G401 (cell line): ENCODE measurements at regions not wholly inside any gene's neighbourhood (a gene's known extent, or its start where the extent isn't known, plus 50 kb on each side); places are given as distances from the start of the nearest gene placed in this dataset.
"Not testable (repeated sequence)": the region's sequence is repeated elsewhere in the genome, so short reads cannot be mapped to it uniquely, and the experiment has no call there.

ENCODE experiments used
- DNase-seq: peaks from one replicate; pipeline ENCODE4 v3.0.0-alpha.2; 2015; ENCODE audit warnings: low spot score
- in situ Hi-C: cut with HindIII; loops from 2 replicates; pipeline ENCODE4 v1.10.0; 2016; ENCODE audit warnings: low sequenced_read_pairs, mixed read lengths

DNA sequence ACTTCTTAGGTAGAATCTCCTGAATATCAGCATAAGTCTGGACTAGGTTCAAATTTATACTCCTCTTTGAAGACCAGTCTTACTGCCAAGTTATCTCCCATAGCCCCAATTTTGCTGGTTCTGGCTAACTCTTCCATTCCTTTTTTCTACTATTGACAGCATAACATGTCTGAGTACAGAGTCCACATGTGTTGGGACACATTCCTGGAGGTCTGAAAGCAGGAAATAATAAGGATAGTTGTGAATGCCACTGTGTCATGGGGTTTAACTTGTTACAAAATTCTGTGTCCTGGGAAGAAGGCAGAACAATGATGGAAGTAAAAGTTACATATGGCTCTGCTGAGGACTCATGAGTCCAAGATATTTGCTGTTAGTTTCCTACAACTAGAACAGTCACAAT lies 57.4 kb upstream of the ZBTB20 start:
- in situ Hi-C loops = no loop called here
- no peak for DNase-seq

DNA sequence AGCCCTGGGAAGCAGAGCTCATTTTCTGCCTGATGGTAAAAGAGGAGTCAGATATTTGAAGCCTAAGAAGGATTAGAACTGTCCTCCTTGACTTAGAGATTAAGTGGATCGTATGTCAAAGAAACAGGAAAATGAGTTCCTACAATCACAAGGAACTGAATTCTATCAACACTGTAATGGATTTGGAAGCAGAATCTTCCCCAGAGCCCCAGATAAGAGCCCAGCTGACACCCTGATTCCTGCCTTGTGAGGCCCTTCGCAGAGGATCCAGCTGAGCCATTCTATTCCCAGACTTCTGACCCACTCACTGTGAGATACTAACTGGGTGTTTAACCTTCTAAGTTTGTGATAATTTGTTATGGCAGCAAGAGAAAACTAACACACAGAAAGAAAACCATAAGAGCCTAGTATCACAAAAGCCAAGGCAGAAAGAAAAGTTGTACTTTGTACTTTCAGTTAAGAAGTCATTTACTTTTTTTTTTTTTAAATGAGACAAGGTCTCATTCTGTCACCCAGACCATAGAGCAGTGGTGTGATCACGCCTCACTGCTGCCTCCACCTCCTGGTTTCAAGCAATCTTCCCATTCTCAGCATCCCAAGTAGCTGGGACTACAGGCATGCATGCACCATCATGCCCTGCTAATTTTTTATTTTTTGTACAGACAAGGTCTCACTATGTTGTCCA lies 61.1 kb upstream of the ZBTB20 start:
- DNase-seq = no peak
- in situ Hi-C loops = no loop called here

DNA sequence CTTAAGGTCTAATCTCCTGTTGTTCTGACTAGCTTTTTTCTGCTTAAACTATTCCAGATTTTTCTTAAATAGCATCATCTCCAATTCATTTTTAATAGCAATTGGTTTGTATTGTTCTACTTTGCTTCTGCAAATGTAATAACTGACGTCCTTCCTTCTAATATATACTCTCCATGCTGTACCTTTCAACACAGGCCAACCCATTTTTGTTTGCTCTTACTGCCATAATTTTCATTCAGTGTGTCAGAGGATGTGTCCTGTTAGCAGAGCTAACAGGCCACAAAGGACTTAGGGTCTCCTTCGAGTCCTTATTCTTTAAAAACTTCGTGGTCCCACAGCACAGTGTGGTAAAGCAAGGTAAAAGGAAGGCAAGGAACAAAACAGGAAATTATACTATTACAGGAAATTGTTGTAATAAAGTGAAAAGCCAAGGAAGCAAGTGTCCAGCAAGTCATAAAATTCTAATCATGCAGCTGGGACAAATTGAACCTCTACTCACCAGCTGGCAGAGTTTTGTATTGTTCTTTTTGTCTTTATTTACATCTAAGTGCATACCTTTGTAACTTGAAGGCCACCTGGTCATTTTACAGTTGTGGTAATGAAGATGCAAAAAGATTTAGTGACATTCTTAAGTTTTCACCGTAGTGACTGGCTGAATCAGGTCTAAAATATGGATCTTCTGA lies 64.9 kb upstream of the ZBTB20 start:
- no peak for DNase-seq
- in situ Hi-C loops = no loop called here

DNA sequence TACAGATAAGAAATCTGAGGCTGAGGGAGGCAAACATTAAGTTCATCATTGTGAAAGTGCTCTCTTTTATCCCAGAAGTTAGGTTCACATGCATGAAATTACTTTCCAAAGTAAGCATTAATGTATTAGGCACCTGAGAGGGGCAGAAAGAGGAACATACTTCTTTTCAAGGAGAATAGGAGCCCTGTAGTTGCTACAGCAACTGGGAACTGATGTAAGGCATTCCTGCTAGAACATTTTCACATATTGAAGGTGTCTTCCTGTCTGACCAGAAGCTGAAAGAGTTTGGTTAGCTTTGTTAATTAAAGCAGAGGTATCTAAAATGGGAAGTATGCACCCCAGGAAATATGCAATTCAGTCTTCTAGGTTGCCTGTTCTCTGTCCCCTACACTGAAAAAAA lies 65.5 kb upstream of the ZBTB20 start:
- no peak for DNase-seq
- in situ Hi-C loops = no loop called here

DNA sequence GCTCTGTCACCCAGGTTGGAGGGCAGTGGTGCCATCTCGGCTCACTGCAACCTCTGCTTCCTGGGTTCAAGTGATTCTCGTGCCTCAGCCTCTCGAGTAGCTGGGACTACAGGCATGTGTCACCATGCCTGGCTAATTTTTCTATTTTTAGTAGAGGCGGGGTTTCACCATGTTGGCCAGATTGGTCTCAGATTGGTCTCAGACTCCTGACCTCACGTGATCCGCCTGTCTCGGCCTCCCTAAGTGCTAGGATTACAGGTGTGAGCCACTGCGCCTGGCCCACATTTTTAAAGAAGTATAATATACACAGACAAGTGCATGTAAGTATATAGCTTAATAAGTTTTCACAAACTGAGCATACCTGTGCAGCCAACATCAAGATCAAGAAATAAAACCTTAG lies 66.0 kb upstream of the ZBTB20 start:
- in situ Hi-C loops, DNase-seq: not testable (repeated sequence)

DNA sequence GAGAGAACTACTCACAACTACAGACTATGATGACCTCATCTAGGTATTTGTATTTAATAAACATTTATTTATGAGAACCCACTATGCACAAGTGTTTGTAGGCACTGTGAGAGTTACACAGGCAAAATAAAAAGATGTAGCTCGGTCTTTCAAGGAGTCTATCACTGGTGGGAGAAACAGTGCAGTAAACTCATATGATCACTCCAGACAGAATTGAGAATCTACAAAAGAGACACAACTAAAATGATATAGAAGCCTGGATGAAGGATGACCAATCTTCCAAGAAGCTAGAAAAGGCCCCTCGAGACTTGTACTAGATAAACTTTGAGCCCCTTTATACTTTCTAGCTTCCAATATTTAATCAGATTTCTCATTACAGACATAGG lies 70.2 kb upstream of the ZBTB20 start:
- in situ Hi-C loops = no loop called here
- no peak for DNase-seq

DNA sequence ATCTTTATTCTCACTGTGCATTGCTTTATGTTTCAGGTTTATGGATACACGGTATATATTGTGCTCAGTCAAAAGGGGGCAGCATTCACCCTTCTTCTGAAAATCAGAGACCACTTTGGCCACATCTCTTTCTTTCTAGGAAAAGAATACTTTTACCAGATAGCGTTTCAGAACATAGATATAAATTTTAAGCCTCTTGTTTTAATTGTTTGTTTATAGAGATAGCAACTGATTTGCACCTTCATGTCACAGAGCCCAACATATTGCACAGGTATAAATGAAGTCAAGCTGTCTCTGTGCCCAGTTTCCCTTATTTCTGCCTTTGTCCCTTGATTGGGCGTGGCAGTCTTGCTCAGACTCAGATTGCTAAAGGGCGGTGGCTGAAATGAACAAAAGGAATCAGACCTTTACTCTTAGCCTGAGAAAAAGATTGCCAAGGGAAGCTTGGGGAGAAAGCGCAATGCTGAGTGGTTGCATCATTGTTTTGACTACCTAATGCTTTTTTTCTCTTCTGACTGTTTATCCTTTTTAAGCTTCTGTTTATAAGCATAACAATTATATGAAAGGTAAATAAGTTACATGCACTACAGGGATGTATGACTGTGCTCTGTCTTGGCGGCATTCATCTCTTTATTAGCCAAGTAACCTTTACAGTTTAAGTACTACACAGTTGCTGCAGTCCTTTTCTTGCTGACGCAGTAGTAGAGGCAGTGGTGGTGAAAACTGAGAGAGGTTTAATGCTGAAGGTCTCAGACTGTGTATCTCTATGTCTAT lies 70.8 kb upstream of the ZBTB20 start:
- DNase-seq = peak; percentile 73
- in situ Hi-C loops = no loop called here

DNA sequence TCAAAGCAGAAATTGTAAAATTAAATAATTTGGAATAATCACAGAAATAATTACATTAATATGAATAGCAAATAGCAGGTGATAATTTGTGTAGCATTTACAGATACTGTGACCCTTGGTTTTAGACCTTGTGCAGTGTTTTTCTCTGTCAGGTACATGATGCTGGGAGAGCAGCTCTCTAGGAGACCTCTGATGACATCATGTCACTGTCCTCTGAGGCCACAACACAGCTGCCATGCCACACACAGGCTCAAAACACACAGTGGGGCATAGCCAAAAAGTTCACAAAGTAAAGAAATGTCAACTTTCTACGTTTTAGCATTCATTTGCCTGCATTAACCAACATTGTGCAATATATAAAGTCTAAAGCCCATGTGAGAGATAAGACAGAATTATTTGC lies 71.8 kb upstream of the ZBTB20 start:
- DNase-seq = no peak
- in situ Hi-C loops = no loop called here

DNA sequence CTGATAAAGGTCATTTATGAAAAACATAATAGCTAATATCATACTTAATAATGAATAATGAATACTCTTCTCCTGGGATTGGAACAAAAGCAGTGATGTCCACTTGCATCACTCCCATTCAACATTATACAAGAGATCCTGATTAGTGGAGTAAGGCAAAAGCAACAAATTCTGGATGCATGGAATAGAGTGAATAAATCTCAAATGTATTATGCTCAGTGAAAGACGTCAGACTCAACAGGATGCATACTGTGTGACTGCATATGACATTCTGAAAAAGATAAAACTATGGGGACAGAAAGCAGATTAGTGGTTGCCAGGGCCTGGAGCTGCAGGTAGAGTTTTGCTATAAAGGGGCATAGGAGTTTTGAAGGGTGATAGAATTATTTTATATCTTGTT lies 77.6 kb upstream of the ZBTB20 start:
- in situ Hi-C loops = no loop called here

DNA sequence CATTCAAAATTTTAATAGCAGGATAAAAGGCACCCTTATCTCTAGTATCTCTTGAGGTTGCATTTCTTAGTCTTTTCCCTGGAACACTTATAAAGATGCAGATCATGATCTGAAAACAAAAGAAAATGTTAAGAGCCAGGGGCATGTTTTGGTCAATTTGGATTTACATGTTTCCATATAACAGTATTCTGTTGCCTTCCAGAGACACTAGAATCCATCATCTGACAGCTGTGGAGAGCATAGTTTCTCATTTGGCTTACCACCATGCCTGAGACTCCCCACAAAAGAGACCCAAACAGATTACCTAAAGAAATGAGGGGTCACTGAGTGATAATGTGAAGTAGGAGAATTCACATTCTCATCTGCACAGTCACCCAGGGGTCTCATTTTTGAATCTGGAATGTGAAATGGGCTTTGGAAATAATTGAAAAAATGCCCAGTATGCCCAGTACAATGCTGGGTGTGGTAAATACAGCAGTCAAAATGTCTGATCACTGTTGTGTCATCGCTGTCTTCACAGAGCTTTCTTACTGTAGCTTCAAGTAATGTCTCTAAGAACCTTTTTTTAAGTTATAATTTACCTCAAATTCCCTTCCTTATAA lies 79.9 kb upstream of the ZBTB20 start:
- in situ Hi-C loops = no loop called here
- DNase-seq = no peak

More for the DNA sequence above, 77.6 kb upstream of the ZBTB20 start:
- DNase-seq = no peak

DNA sequence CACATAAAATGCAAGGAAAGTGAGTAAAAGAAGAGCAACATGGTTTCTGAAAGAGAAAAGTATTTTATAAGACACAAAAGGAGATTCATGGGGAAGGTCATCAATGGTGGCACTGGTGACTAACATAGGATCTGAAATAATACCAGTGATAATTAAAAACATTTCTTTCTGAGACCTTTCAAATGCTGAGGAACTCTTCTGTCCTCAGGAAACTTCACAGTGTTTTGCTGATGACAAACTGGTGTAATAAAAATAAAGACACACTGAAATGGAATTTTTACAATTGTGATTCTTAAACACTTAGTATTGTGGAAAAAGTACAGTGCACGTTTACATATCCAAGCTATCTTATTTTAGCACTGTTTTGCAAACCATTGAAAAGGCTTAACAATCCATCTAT lies 80.4 kb upstream of the ZBTB20 start:
- in situ Hi-C loops = no loop called here
- no peak for DNase-seq

DNA sequence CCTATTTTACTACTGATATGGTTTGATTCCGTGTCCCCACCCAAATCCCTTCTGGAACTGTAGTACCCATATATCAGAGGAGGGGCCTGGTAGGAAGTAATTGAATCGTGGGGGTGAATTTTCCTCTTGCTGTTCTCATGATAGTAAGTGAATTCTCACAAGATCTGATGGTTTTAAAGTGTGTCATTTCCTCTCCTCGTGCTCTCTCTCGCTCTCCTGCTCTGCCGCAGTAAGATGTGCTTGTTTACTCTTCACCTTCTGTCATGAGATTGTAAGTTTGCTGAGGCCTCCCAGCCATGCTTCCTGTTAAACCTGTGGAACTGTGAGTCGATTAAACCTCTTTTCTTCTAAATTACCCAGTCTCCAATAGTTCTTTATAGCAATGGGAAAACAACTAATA lies 81.2 kb upstream of the ZBTB20 start:
- in situ Hi-C loops = no loop called here
- DNase-seq = no peak

DNA sequence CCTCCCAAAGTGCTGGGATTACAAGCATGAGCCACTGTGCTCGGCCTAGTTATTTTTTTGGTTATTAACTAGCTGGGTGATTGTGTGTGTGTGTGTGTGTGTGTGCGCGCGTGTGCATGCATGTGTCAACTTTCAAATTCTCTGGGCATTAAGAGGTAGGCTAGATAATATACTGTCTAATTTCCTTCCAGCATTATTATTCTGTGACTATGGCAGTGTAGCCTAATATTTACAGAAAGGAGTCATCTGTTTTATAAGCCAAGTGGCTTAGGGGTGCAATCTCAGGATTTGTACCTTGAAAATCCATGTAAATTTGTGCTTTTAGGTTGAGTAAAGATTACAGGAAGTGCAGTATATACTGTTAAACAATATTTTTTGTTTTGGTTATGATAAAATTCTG lies 85.1 kb upstream of the ZBTB20 start:
- no peak for DNase-seq
- in situ Hi-C loops = no loop called here

DNA sequence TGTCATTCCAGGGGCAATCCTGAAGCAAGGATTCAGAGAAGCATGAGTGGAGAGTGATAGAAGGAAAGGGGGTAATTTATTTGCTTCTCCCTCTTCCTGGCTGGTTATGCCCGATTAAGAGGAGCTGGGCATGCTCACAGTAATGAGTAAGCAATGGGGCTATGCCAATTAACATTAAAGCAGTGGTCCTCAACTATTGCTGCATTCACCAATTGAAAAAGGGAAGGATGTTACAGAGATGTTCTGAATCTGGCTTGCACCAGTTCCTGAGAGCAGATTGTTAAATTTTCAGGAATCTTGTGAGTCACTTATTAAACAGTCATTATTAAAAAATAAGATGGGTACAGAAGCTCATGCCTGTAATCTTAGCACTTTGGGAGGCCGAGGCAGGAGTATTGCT lies 85.9 kb upstream of the ZBTB20 start:
- in situ Hi-C loops = no loop called here
- DNase-seq = no peak

DNA sequence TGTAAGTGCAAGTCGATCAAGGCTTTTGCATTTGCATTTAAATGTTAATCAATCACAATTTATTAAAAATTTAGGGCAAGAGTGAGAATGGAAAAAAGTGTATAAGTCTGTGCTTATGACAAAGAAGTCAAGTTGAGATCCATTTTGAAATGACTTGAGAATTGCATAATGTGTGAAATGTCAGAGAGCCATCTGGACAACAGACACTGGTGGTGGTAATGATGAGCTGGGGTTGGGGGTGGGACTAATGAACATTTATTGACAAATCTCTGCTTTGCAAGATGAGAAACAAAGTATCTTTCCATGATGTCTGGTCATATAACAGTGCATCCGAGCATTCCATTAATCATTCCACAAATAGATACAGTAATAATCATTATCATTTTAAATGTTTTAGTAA lies 89.4 kb upstream of the ZBTB20 start:
- in situ Hi-C loops = no loop called here
- DNase-seq = no peak

DNA sequence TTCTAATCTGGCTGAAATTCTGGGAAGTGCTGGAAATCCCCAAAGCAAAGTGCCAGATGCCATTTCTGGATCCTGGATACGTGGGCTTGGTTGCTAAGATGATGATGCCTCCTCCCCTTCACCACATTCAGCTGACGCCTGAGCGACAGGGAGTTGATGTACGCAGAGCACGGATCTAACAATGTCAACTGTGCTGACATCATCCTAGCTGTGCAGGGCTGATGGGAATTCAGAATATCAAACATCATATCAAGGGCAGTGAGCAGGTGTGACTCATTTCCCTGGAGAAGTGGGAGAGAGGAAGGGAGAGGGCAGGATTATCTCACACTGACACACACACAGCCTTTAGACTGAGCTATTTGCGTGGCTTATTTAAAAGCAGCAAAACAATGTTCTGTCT lies 92.6 kb upstream of the ZBTB20 start:
- peak; percentile 61 for DNase-seq
- in situ Hi-C loops = no loop called here

DNA sequence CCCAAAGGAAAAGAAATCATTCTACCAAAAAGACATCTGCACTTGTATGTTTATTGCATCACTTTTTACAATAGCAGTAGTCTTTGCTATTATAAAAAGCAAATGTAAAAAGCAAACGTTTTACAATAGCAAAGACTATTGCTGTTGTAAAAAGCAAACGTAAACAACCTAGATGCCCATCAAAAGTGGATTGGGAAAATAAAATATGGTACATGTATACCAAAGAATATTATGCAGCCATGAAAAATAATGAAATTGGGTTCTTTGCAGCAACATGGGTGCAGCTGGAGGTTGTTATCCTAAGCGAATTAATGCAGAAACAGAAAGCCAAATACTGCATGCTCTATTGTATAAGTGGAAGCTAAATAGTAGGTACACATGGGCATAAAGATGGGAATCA lies 97.3 kb upstream of the ZBTB20 start:
- DNase-seq = no peak
- in situ Hi-C loops = no loop called here

DNA sequence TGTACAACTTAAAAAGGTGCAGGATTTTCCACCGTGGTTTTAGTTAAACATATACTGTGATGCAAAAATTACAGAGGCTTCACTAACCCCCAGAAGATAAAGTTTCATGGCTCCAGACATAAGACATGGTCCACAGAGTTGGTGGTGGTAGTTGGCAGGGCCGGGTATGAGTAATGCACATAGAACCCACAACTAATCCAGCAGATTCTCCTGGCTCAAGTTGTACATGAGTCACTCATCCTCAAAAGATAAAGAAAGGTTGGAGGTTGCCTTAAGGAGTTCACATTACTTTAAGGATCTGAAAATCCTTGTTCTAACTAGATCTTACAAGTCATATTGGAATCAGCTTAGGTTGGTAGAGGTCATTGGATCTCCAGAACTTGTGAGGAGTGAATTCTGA lies 98.3 kb upstream of the ZBTB20 start:
- DNase-seq = no peak
- in situ Hi-C loops = no loop called here

DNA sequence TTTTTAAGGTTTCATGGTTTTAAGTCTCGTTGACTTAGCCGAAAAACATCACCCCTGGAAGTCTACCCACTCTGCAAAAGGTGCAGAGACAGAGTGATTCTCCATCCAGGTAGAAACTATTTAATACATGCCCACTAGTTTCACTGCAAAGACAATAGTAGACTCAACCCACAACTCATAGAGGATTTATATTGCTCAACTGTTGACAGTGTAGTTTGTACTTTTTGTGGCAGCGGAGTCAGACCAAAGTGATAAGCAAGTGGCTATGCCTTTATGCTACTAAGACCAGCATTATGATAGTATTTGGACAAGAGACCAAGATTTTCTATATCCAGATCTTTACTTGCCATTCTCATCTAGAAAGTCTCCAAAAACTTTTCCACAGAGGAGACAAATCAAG lies 98.8 kb upstream of the ZBTB20 start:
- no peak for DNase-seq
- in situ Hi-C loops = no loop called here

DNA sequence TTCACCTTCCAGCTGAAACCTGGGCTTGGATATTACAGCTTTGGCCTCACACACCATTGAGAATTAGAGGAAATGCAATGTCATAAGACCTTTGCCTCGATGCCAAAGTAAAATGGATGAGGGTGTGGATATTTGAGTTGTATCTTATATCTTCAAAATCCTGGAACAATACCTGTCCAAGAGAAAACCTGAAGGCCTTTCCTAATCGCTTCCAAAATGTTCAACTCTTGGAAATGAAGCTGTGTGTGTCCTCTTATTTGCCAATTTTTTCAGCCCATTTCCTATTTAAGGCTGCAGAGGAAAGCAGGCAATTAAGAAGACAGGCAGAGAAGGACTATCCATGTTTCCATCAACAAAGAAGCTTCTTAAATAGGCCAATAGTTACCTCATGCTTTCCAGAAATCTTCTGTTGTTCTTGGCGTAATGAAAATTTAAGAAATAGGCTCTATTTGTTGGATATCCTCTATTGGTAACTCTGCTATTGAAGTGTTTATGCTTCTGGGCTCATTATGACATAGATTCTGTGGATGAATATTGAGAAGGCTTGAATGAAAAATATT lies 99.5 kb upstream of the ZBTB20 start:
- DNase-seq = no peak
- in situ Hi-C loops = no loop called here
